ENCODE measurements at regions not wholly inside any gene's neighbourhood (a gene's known extent, or its start where the extent isn't known, plus 50 kb on each side); places are given as distances from the start of the nearest gene placed in this dataset.

DNA sequence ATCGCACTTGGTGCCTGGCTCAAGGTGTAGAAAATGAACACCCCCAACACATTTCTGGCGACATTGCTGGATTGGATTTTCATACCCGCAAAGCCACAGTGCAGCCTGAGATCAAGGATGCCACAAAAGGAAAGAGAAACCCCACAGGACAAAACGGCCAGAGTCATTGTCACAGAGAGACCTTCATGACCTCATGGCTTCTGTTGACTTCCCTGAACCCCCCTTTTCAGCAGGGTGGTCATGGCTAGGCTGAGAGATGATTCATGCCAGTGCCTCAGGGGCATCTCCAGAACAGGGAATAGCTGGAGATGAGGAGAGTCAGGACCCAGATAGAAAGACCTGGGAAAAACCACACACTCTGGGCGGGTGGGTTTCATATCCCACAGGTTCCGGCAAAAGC lies 122.0 kb downstream of the C16orf95 start:
- no peak overlapping the region for H3K9ac ChIP-seq (ENCODE audit: low read depth, low read length)
- no peak overlapping the region for H3K27ac ChIP-seq (ENCODE audit: low read length)

DNA sequence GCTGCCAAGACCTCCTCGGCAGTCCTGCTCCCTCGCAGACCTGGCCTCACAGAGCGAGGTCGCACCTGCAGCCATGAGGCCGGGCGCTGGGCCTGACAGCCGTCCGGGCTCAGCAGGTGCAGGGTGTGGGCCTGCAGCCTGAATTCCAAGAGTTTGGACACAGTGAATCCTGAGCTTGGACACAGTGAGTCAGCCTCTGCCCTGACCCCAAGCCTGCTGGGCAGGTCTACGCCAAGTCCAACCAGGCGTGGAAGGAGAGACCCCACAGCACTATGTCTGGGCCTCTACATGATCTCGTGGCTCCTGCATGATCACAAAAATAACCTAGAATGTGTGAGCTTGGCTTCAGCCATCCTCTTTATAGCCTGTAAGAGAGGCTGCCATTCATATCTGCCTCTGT lies 121.0 kb downstream of the C16orf95 start:
- no peaks in the 10 kb centered on the region for H3K36me3 ChIP-seq (ENCODE audit: insufficient read depth, low read length)
- H3K9me3 ChIP-seq (ENCODE audit: insufficient read depth, low read length, severe bottlenecking) = no peaks in the 10 kb centered on the region
- DNase-seq (no peak), ATAC-seq (ENCODE audit: insufficient read depth, low read depth) (no peak)
- no peak for TF ChIP-seq EZH2 (IDR thresholded peaks at IDR 0.05; ENCODE audit: borderline replicate concordance, low read depth, low read length, severe bottlenecking)
- TF ChIP-seq, protein P1, sequence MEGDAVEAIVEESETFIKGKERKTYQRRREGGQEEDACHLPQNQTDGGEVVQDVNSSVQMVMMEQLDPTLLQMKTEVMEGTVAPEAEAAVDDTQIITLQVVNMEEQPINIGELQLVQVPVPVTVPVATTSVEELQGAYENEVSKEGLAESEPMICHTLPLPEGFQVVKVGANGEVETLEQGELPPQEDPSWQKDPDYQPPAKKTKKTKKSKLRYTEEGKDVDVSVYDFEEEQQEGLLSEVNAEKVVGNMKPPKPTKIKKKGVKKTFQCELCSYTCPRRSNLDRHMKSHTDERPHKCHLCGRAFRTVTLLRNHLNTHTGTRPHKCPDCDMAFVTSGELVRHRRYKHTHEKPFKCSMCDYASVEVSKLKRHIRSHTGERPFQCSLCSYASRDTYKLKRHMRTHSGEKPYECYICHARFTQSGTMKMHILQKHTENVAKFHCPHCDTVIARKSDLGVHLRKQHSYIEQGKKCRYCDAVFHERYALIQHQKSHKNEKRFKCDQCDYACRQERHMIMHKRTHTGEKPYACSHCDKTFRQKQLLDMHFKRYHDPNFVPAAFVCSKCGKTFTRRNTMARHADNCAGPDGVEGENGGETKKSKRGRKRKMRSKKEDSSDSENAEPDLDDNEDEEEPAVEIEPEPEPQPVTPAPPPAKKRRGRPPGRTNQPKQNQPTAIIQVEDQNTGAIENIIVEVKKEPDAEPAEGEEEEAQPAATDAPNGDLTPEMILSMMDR (IDR thresholded peaks at IDR 0.05; ENCODE audit: borderline replicate concordance, extremely low read depth, low read length, poor library complexity, severe bottlenecking) = no peak
- no peaks in the 10 kb centered on the region for H3K79me2 ChIP-seq (ENCODE audit: insufficient read depth, low read length)
- H3K27ac ChIP-seq (ENCODE audit: low read length) = no peak overlapping the region
- no peaks in the 10 kb centered on the region for H3K4me1 ChIP-seq (ENCODE audit: insufficient read depth, low read length)
- H2AFZ ChIP-seq (ENCODE audit: low read depth, low read length) = no peak overlapping the region
- H3K9ac ChIP-seq (ENCODE audit: low read depth, low read length) = no peak overlapping the region
- H3K27me3 ChIP-seq (ENCODE audit: insufficient read depth, low read length, poor library complexity) = no peaks in the 10 kb centered on the region
- H4K20me1 ChIP-seq (ENCODE audit: insufficient read depth, low read length) = no peaks in the 10 kb centered on the region
- H3K4me3 ChIP-seq (ENCODE audit: low read depth in 1 of 2, low read length in 2 of 2) = no peak overlapping the region
- no peak overlapping the region for H3K4me2 ChIP-seq (ENCODE audit: insufficient read depth, low read length)

More for the DNA sequence above, 122.0 kb downstream of the C16orf95 start:
- H3K9me3 ChIP-seq (ENCODE audit: insufficient read depth, low read length, severe bottlenecking) = no peaks in the 10 kb centered on the region
- H3K4me1 ChIP-seq (ENCODE audit: insufficient read depth, low read length) = no peaks in the 10 kb centered on the region
- no peaks in the 10 kb centered on the region for H3K79me2 ChIP-seq (ENCODE audit: insufficient read depth, low read length)
- no peaks in the 10 kb centered on the region for H4K20me1 ChIP-seq (ENCODE audit: insufficient read depth, low read length)
- H3K4me3 ChIP-seq (ENCODE audit: low read depth in 1 of 2, low read length in 2 of 2) = no peak overlapping the region
- H3K4me2 ChIP-seq (ENCODE audit: insufficient read depth, low read length) = no peak overlapping the region
- H3K36me3 ChIP-seq (ENCODE audit: insufficient read depth, low read length) = no peaks in the 10 kb centered on the region
- TF ChIP-seq, protein P1 (IDR thresholded peaks at IDR 0.05; ENCODE audit: borderline replicate concordance, extremely low read depth, low read length, poor library complexity, severe bottlenecking) = no peak
- TF ChIP-seq EZH2 (IDR thresholded peaks at IDR 0.05; ENCODE audit: borderline replicate concordance, low read depth, low read length, severe bottlenecking) = no peak
- no peak overlapping the region for H2AFZ ChIP-seq (ENCODE audit: low read depth, low read length)
- no peaks in the 10 kb centered on the region for H3K27me3 ChIP-seq (ENCODE audit: insufficient read depth, low read length, poor library complexity)
- DNase-seq (no peak), ATAC-seq (ENCODE audit: insufficient read depth, low read depth) (no peak)

DNA sequence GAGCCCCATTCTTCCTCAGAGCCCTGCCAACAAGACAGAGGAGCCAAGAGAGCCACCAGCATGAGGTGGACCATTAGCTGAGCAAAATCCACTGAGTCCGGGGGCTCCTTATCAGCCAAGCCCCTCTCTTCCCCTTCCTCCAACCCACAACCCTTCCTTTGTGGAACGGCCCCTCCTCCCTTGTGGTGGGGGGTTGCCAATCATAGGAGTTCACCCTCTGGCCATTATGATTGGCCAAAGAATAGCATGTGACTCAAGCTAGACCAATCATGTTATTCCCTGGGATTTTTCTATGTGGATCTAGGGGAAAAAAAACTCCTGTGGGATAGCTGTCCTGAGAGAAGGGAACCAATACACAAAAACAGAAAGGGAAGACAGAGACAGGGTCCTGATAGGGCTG lies 120.5 kb downstream of the C16orf95 start:
- Histone ChIP-seq H3K27ac (ENCODE audit: low read length) (no peak overlapping the region), H3K36me3 (ENCODE audit: insufficient read depth, low read length) (no peaks in the 10 kb centered on the region), H3K9ac (ENCODE audit: low read depth, low read length) (no peak overlapping the region), H3K9me3 (ENCODE audit: insufficient read depth, low read length, severe bottlenecking) (no peaks in the 10 kb centered on the region), H2AFZ (ENCODE audit: low read depth, low read length) (no peak overlapping the region), H3K4me1 (ENCODE audit: insufficient read depth, low read length) (no peaks in the 10 kb centered on the region), H3K4me2 (ENCODE audit: insufficient read depth, low read length) (no peak overlapping the region), H4K20me1 (ENCODE audit: insufficient read depth, low read length) (no peaks in the 10 kb centered on the region), H3K79me2 (ENCODE audit: insufficient read depth, low read length) (no peaks in the 10 kb centered on the region), H3K4me3 (ENCODE audit: low read depth in 1 of 2, low read length in 2 of 2) (no peak overlapping the region), H3K27me3 (ENCODE audit: insufficient read depth, low read length, poor library complexity) (no peaks in the 10 kb centered on the region)
- DNase-seq (no peak), ATAC-seq (ENCODE audit: insufficient read depth, low read depth) (no peak)
- TF ChIP-seq, protein P1 (IDR thresholded peaks at IDR 0.05; ENCODE audit: borderline replicate concordance, extremely low read depth, low read length, poor library complexity, severe bottlenecking) = no peak
- TF ChIP-seq EZH2 (IDR thresholded peaks at IDR 0.05; ENCODE audit: borderline replicate concordance, low read depth, low read length, severe bottlenecking) = no peak

DNA sequence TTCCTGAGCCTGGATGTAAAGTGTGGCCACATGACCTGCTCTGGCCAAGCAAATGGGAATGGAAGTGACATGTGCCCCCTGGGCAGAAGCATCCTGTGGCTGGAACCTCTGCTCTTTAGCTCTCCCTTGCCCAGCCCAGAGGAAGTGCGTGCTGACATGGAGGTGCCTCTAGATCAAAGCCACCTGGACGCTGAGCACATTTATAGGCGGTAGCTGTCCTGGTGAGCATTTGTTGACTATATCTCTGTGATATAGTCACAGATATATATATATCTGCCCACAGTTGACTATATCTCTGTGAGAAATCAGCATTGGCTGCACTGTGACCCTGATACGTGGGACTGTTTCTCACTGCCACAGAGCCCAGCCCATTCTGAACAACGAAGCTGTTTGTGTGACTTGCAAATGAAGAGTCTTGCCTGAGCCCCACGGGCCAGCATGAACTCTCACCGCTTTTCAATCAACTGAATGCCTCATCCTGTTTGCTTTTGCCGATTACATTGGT lies 118.8 kb downstream of the C16orf95 start:
- no peak overlapping the region for H3K27ac ChIP-seq (ENCODE audit: low read length)
- DNase-seq (no peak), ATAC-seq (ENCODE audit: insufficient read depth, low read depth) (no peak)
- TF ChIP-seq EZH2 (IDR thresholded peaks at IDR 0.05; ENCODE audit: borderline replicate concordance, low read depth, low read length, severe bottlenecking) = no peak
- TF ChIP-seq, protein P1 (IDR thresholded peaks at IDR 0.05; ENCODE audit: borderline replicate concordance, extremely low read depth, low read length, poor library complexity, severe bottlenecking) = no peak
- no peak overlapping the region for H3K9ac ChIP-seq (ENCODE audit: low read depth, low read length)
- no peak overlapping the region for H3K4me2 ChIP-seq (ENCODE audit: insufficient read depth, low read length)
- H4K20me1 ChIP-seq (ENCODE audit: insufficient read depth, low read length) = no peaks in the 10 kb centered on the region
- no peaks in the 10 kb centered on the region for H3K36me3 ChIP-seq (ENCODE audit: insufficient read depth, low read length)
- no peak overlapping the region for H2AFZ ChIP-seq (ENCODE audit: low read depth, low read length)
- no peaks in the 10 kb centered on the region for H3K27me3 ChIP-seq (ENCODE audit: insufficient read depth, low read length, poor library complexity)
- no peaks in the 10 kb centered on the region for H3K79me2 ChIP-seq (ENCODE audit: insufficient read depth, low read length)
- no peaks in the 10 kb centered on the region for H3K4me1 ChIP-seq (ENCODE audit: insufficient read depth, low read length)
- H3K4me3 ChIP-seq (ENCODE audit: low read depth in 1 of 2, low read length in 2 of 2) = no peak overlapping the region
- H3K9me3 ChIP-seq (ENCODE audit: insufficient read depth, low read length, severe bottlenecking) = no peaks in the 10 kb centered on the region
